ENCODE measurements at regions not wholly inside any gene's neighbourhood (a gene's known extent, or its start where the extent isn't known, plus 50 kb on each side); places are given as distances from the start of the nearest gene placed in this dataset.

- BruUV-seq (replicated peaks), result no TSS peak
- Histone ChIP-seq H2AFZ (ENCODE audit: low read depth, low read length) (no peak overlapping the region), H3K27me3 (ENCODE audit: control insufficient read depth in 2 of 2, insufficient read depth in 2 of 2, low read length in 2 of 2) (no peaks in the 10 kb centered on the region), H3K9ac (ENCODE audit: insufficient read depth in 1 of 2, low read depth in 2 of 2, low read length in 2 of 2) (no peak overlapping the region), H3K4me3 (no peak overlapping the region), H3K36me3 (ENCODE audit: control insufficient read depth, insufficient read depth, low read length) (no peaks in the 10 kb centered on the region), H3K4me1 (replicated peaks in 1 of 2; ENCODE audit: control insufficient read depth in 2 of 2, insufficient read depth in 2 of 2, low read length in 2 of 2) (no peaks in the 10 kb centered on the region), H3K4me2 (ENCODE audit: insufficient read depth, low read length) (no peak overlapping the region), H3K9me1 (ENCODE audit: control insufficient read depth, insufficient read depth, low read length) (no peaks in the 10 kb centered on the region), H4K20me1 (replicated peaks; ENCODE audit: control insufficient read depth, insufficient read depth, low read length) (no peaks in the 10 kb centered on the region), H3K79me2 (ENCODE audit: control insufficient read depth, insufficient read depth, low read length) (no peaks in the 10 kb centered on the region), H3K9me3 (replicated peaks; ENCODE audit: control insufficient read depth, insufficient read depth, low read depth, low read length) (no peaks in the 10 kb centered on the region), H3K27ac (ENCODE audit: extremely low read depth, low read depth, low read length) (no peak overlapping the region)
- DNase-seq (ENCODE audit: extremely low read depth in 1 of 4, low spot score in 3 of 4) (no peak), FAIRE-seq (no peak), ATAC-seq (no peak)
- intact Hi-C loops (cut with micrococcal nuclease), result no loop called here
- ChIA-PET POLR2A (interaction anchor here (1.3 kb wide), 1 partner anchor 10 kb away, joined by 4 read pairs; no protein-coding TSS in a partner anchor), CTCF (ENCODE audit: low intra/inter-chr PET ratio) (no interaction called here)
- in situ Hi-C loops (cut with MboI), result no loop called here
- WGBS (ENCODE audit: insufficient coverage, low coverage, missing lambda C conversion rate), result 0% methylated on average over 3 of the region's 4 CpGs
- TF ChIP-seq TFE3 (CRISPR knock-in tag; IDR thresholded peaks at IDR 0.05), result no peak
- no peak for TF ChIP-seq RBBP5 (IDR thresholded peaks at IDR 0.05; ENCODE audit: borderline replicate concordance, insufficient read depth, low read length, poor library complexity, severe bottlenecking)
- TF ChIP-seq JUNB (CRISPR knock-in tag; conservative IDR thresholded peaks at IDR 0.05), result no peak
- TF ChIP-seq MAFF (IDR thresholded peaks at IDR 0.05; ENCODE audit: low read length), result no peak
- no peak for TF ChIP-seq ESRRA (IDR thresholded peaks at IDR 0.05; ENCODE audit: borderline replicate concordance, low read depth)
- no peak for TF ChIP-seq CBX5 (IDR thresholded peaks at IDR 0.05; ENCODE audit: borderline replicate concordance, low read depth)
- no peak for TF ChIP-seq RERE (CRISPR knock-in tag; IDR thresholded peaks at IDR 0.05; ENCODE audit: borderline replicate concordance)
- TF ChIP-seq ARNT (IDR thresholded peaks at IDR 0.05), result no peak
- no peak for TF ChIP-seq KAT2B (IDR thresholded peaks at IDR 0.05; ENCODE audit: low read depth, low read length)
- no peak for TF ChIP-seq MITF (IDR thresholded peaks at IDR 0.05)
- TF ChIP-seq GMEB1 (CRISPR knock-in tag; IDR thresholded peaks at IDR 0.05), result no peak
- no peak for TF ChIP-seq HDAC2 (IDR thresholded peaks at IDR 0.05)
- TF ChIP-seq TCFL5 (CRISPR knock-in tag; conservative IDR thresholded peaks at IDR 0.05), result no peak
- no peak for TF ChIP-seq NCOA4 (IDR thresholded peaks at IDR 0.05; ENCODE audit: partially characterized antibody)
Observed at GRCh38 chr20:16125816-16126215, 447.4 kb downstream of the KIF16B start.

Measured in K562 (cell line).